Upper lobe of left lung (tissue), 4 donors: ENCODE measurements at regions not wholly inside any gene's neighbourhood (a gene's known extent, or its start where the extent isn't known, plus 50 kb on each side); places are given as distances from the start of the nearest gene placed in this dataset.

Experiments
- CTCF ChIP-seq, 6 experiments: fragments of 450-650 bp in 4 of 6; fragments of 200-600 bp in 2 of 6; sonication (generic) in 2 of 6; IDR thresholded peaks; one replicate each; pipeline ENCODE4 v1.5.1; 2016 to 2019; ENCODE audit warnings: antibody characterized with exemption in 6 of 6
- EP300 ChIP-seq, 4 donors: sonication (generic); formaldehyde crosslinking; IDR thresholded peaks; one replicate each; pipeline ENCODE4 v1.5.1; 2017; ENCODE audit warnings: antibody characterized with exemption in 4 of 4, control low read depth in 2 of 4
- POLR2AphosphoS5 ChIP-seq, 2 donors: sonication (generic); formaldehyde crosslinking; IDR thresholded peaks; one replicate each; pipeline ENCODE4 v1.5.1; 2017; ENCODE audit warnings: antibody characterized with exemption in 2 of 2

GRCh38 chr6:67175101-67175500, 1460.0 kb upstream of the ADGRB3 start:
- TF ChIP-seq CTCF (IDR thresholded peaks at IDR 0.05) (no peak), EP300 (IDR thresholded peaks at IDR 0.05) (no peak), POLR2AphosphoS5 (IDR thresholded peaks at IDR 0.05) (no peak)
